Lung (tissue), 11 donors: ENCODE measurements at regions not wholly inside any gene's neighbourhood (a gene's known extent, or its start where the extent isn't known, plus 50 kb on each side); places are given as distances from the start of the nearest gene placed in this dataset.

Experiments
- ATAC-seq: fragments of 200-7000 bp; cut with Tn5 transposase; one replicate; pipeline ENCODE4 v1.9.1; 2020; ENCODE audit warnings: moderate number of reproducible peaks; ENCODE audit not compliant: insufficient read depth, low FRiP score
- DNase-seq, 3 donors: peaks; one replicate each; pipeline ENCODE4 v3.0.0-alpha.2; 2013 to 2017
- H3K27ac ChIP-seq, 2 donors: one replicate each; pipeline ENCODE4 v1.5.1; 2013; ENCODE audit warnings: mild to moderate bottlenecking in 2 of 2, moderate library complexity in 2 of 2, control low read depth in 1 of 2, inconsistent platforms in 1 of 2, low read depth in 1 of 2, low read length in 1 of 2
- H3K27me3 ChIP-seq, 3 donors: one replicate each; pipeline ENCODE4 v1.5.1; 2013; ENCODE audit warnings: low read length in 2 of 3; ENCODE audit not compliant: control insufficient read depth in 3 of 3, insufficient read depth in 3 of 3
- H3K36me3 ChIP-seq, 4 donors: one replicate each; pipeline ENCODE4 v1.5.1; 2013; ENCODE audit warnings: low read length in 4 of 4, mild to moderate bottlenecking in 1 of 4, moderate library complexity in 1 of 4; ENCODE audit not compliant: control insufficient read depth in 4 of 4, insufficient read depth in 4 of 4
- H3K4me1 ChIP-seq, 5 donors: one replicate each; pipeline ENCODE4 v1.5.1; 2013; ENCODE audit warnings: low read length in 5 of 5, mild to moderate bottlenecking in 2 of 5, moderate library complexity in 1 of 5; ENCODE audit not compliant: control insufficient read depth in 5 of 5, insufficient read depth in 5 of 5
- H3K4me3 ChIP-seq: one replicate; pipeline ENCODE4 v1.5.1; 2013; ENCODE audit warnings: mild to moderate bottlenecking, control low read depth, moderate library complexity
- H3K9ac ChIP-seq, 2 donors: one replicate each; pipeline ENCODE4 v1.5.1; 2013; ENCODE audit warnings: low read length in 2 of 2, control low read depth in 1 of 2; ENCODE audit not compliant: insufficient read depth in 1 of 2
- H3K9me3 ChIP-seq, 4 donors: one replicate each; pipeline ENCODE4 v1.5.1; 2013; ENCODE audit warnings: low read length in 3 of 4, mild to moderate bottlenecking in 1 of 4, moderate library complexity in 1 of 4; ENCODE audit not compliant: control insufficient read depth in 4 of 4, insufficient read depth in 3 of 4
- CTCF ChIP-seq: IDR thresholded peaks from 2 replicates; pipeline ENCODE4 v1.5.1; 2012; ENCODE audit warnings: mild to moderate bottlenecking; ENCODE audit errors: control extremely low read depth, extremely low read depth
- WGBS, 2 donors: extraction: QIAGEN DNeasy Blood & Tissue Kit; methylation state at CpG; one replicate each; pipeline ENCODE4 v1.1.7; 2013; 5-methylcytosine and 5-hydroxymethylcytosine counted together
- donor health status: control.
- donor health status: control.
- donor health status: Bipolar disorder and iron deficiency.
- donor health status: healthy.
- donor health status: DM: yes; HTN: yes; CAD: no.

DNA sequence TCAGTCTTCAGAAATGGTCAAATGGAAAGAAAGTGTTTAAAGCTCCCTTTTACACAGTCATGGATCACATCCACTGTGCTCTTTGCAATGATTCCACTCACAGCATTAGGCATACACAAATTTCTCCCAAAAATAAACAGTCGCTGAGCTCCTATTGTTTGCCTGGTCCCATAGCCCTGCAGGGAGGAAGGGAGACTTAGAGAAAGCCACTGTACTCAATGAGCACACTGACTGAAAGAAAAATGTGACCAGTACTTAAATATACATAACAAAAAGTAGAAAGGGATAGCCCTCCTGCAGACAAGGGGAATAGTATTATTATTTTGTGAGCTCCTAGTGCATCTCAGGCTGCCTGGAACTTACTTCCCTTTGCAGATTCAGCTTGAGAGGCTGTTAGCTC is 853.2 kb downstream of the GRID1 start:
- 59 to 67% methylated on average over 1 of the region's 1 CpG for WGBS, 2 donors
- Histone ChIP-seq H3K4me3 (no peak overlapping the region), H3K27me3 (no peaks in the 10 kb centered on the region), H3K36me3 (no peaks in the 10 kb centered on the region), H3K9ac (no peak overlapping the region), H3K27ac (no peak overlapping the region), H3K9me3 (no peaks in the 10 kb centered on the region), H3K4me1 (no peaks in the 10 kb centered on the region)
- no peak for ATAC-seq
- no peak for TF ChIP-seq CTCF
- DNase-seq: no peak

DNA sequence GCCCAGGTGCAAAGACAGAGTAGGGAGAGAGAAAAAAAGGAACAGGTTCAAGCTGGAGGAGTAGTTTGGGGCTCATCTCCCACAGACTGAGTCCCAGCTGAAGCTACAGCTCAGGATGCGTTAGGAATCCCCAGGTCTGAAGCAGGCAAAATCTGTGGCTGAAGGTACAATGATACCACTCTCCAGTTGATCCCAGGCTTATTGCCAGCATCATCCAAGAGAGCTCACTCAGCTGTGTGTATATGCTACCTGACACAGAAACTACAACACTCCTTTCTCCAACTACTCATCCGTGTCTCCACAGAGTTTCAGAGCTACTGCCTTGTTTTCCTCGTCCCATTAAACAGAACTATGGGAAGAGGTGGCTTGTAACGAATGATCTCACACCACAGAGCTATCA is 851.3 kb downstream of the GRID1 start:
- Histone ChIP-seq H3K27me3 (no peaks in the 10 kb centered on the region), H3K4me3 (no peak overlapping the region), H3K4me1 (no peaks in the 10 kb centered on the region), H3K9me3 (no peaks in the 10 kb centered on the region), H3K9ac (no peak overlapping the region), H3K36me3 (no peaks in the 10 kb centered on the region), H3K27ac (no peak overlapping the region)
- no peak for TF ChIP-seq CTCF
- DNase-seq: no peak
- ATAC-seq: no peak
- WGBS, 2 donors: 69 to 73% methylated on average over 4 of the region's 4 CpGs

GRCh38 chr10:85524001-85524666 is 842.5 kb downstream of the GRID1 start:
- DNase-seq (peak in 2 of 3 donors; percentile 3 to 9), ATAC-seq (no peak)
- Histone ChIP-seq H3K36me3 (no peaks in the 10 kb centered on the region), H3K27me3 (no peaks in the 10 kb centered on the region), H3K27ac (no peak overlapping the region), H3K9ac (no peak overlapping the region), H3K4me1 (no peaks in the 10 kb centered on the region), H3K4me3 (no peak overlapping the region), H3K9me3 (peaks cover 0 to 6% (median 2%) of the 10 kb centered on the region in 4 donors)
- TF ChIP-seq CTCF: no peak
- WGBS, 2 donors: 77 to 81% methylated on average over 5 of the region's 5 CpGs
